ENCODE measurements at regions not wholly inside any gene's neighbourhood (a gene's known extent, or its start where the extent isn't known, plus 50 kb on each side); places are given as distances from the start of the nearest gene placed in this dataset.

- no peak for TF ChIP-seq CTCF (IDR thresholded peaks at IDR 0.05; ENCODE audit: partially characterized antibody, unreplicated experiment)
- H3K4me1 Mint-ChIP-seq (ENCODE audit: low read depth, unreplicated experiment) = peaks cover 27% of the 10 kb centered on the region
- H3K27ac Mint-ChIP-seq (ENCODE audit: unreplicated experiment) = peak overlapping the region; percentile 88
These were observed 209.8 kb downstream of the RTL9 start for GRCh38 chrX:110568441-110568840.

DNA sequence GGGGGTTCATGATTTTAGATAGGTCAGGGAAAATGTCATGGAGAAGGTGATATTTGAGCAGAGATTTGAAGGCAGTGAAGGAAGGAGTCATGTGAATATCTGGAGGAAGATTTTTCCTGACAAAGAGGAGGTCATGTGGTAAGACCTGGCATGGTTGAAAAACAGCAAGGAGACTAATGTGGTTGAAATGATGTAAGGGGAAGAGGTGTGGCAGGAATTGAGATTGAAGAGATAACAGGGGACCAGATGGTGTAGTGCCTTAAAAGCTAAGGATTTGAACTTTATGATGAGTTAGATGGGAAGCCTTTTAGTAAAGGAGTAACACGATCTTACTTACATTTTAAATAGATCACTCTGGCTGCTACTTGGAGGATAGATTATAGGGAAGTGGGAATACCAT is 210.9 kb downstream of the RTL9 start:
- no peak for DNase-seq
- Mint-ChIP-seq H3K4me1 (ENCODE audit: low read depth, unreplicated experiment) (peaks cover 32% of the 10 kb centered on the region), H3K36me3 (ENCODE audit: unreplicated experiment) (no peaks in the 10 kb centered on the region), H3K27me3 (ENCODE audit: unreplicated experiment) (peaks cover 6% of the 10 kb centered on the region), H3K27ac (ENCODE audit: unreplicated experiment) (peak overlapping the region; percentile 95), H3K9me3 (ENCODE audit: unreplicated experiment) (peaks cover 8% of the 10 kb centered on the region), H3K4me3 (ENCODE audit: unreplicated experiment) (peak overlapping the region; percentile 10)
- TF ChIP-seq CTCF (IDR thresholded peaks at IDR 0.05; ENCODE audit: partially characterized antibody, unreplicated experiment) = no peak

More at GRCh38 chrX:110568441-110568840, 209.8 kb downstream of the RTL9 start:
- Mint-ChIP-seq H3K9me3 (ENCODE audit: unreplicated experiment) (peaks cover 8% of the 10 kb centered on the region), H3K36me3 (ENCODE audit: unreplicated experiment) (no peaks in the 10 kb centered on the region), H3K27me3 (ENCODE audit: unreplicated experiment) (peaks cover 5% of the 10 kb centered on the region), H3K4me3 (ENCODE audit: unreplicated experiment) (no peak overlapping the region)
- no peak for DNase-seq

DNA sequence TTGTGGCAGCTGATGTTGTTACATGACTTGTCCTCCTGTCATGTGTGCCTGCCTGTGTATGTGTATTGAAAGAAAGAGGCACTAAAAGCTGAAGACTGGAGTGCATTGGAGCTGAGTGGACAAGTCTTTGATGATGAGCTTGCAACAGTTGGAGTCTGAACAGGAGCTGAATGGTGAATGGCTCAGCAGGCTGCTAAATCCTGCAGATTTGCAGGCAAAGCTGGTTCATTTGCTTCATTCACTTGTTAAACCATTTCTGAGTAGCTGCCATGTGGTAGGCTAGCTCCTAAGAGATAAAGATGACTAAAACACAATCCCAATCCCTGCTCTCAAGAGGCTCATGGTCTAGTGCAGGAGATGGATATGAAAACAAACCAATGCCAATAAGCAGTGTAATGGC is 217.3 kb downstream of the CHRDL1 start:
- H3K4me3 Mint-ChIP-seq (ENCODE audit: unreplicated experiment) = no peak overlapping the region
- H3K4me1 Mint-ChIP-seq (ENCODE audit: low read depth, unreplicated experiment) = peaks cover 12% of the 10 kb centered on the region
- H3K36me3 Mint-ChIP-seq (ENCODE audit: unreplicated experiment) = peaks cover 8% of the 10 kb centered on the region
- H3K27me3 Mint-ChIP-seq (ENCODE audit: unreplicated experiment) = peaks cover 3% of the 10 kb centered on the region
- no peak for DNase-seq
- TF ChIP-seq CTCF (IDR thresholded peaks at IDR 0.05; ENCODE audit: partially characterized antibody, unreplicated experiment) = no peak
- H3K9me3 Mint-ChIP-seq (ENCODE audit: unreplicated experiment) = peaks cover 3% of the 10 kb centered on the region
- no peak overlapping the region for H3K27ac Mint-ChIP-seq (ENCODE audit: unreplicated experiment)

- DNase-seq = no peak
- no peak for TF ChIP-seq CTCF (IDR thresholded peaks at IDR 0.05; ENCODE audit: partially characterized antibody, unreplicated experiment)
- Mint-ChIP-seq H3K4me1 (ENCODE audit: low read depth, unreplicated experiment) (peaks cover 3% of the 10 kb centered on the region), H3K27me3 (ENCODE audit: unreplicated experiment) (no peaks in the 10 kb centered on the region), H3K27ac (ENCODE audit: unreplicated experiment) (no peak overlapping the region), H3K4me3 (ENCODE audit: unreplicated experiment) (no peak overlapping the region), H3K36me3 (ENCODE audit: unreplicated experiment) (peaks cover 9% of the 10 kb centered on the region), H3K9me3 (ENCODE audit: unreplicated experiment) (peaks cover 2% of the 10 kb centered on the region)
These were observed 211.5 kb downstream of the CHRDL1 start for GRCh38 chrX:110584083-110584482.

DNA sequence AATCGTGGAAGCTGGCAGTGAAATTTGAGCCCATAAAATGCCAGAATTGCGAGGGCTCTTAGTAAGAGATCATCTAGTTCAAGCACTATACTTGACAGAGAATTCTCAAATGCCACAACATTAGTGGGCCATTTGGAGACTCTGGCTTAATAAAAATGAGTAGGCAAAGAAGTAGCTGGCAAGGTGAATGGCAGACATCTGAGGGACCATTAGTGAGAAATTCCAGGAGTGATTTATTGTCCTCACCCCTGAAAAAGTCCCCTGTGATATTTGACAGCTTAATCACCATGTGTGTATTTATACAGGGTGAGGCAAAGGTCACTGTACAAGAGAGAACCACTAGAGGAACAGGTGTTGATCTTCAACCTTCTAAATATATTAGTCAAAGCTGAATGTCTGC is 207.5 kb downstream of the CHRDL1 start:
- no peak overlapping the region for H3K27ac Mint-ChIP-seq (ENCODE audit: unreplicated experiment)
- no peak overlapping the region for H3K4me3 Mint-ChIP-seq (ENCODE audit: unreplicated experiment)
- no peaks in the 10 kb centered on the region for H3K27me3 Mint-ChIP-seq (ENCODE audit: unreplicated experiment)
- no peak for DNase-seq
- no peaks in the 10 kb centered on the region for H3K9me3 Mint-ChIP-seq (ENCODE audit: unreplicated experiment)
- H3K4me1 Mint-ChIP-seq (ENCODE audit: low read depth, unreplicated experiment) = peaks cover 3% of the 10 kb centered on the region
- H3K36me3 Mint-ChIP-seq (ENCODE audit: unreplicated experiment) = peaks cover 3% of the 10 kb centered on the region
- no peak for TF ChIP-seq CTCF (IDR thresholded peaks at IDR 0.05; ENCODE audit: partially characterized antibody, unreplicated experiment)

Data from glutamatergic neuron (in vitro differentiated cells).